ENCODE measurements at regions not wholly inside any gene's neighbourhood (a gene's known extent, or its start where the extent isn't known, plus 50 kb on each side); places are given as distances from the start of the nearest gene placed in this dataset.
"Not testable (repeated sequence)": the region's sequence is repeated elsewhere in the genome, so short reads cannot be mapped to it uniquely, and the experiment has no call there.

DNA sequence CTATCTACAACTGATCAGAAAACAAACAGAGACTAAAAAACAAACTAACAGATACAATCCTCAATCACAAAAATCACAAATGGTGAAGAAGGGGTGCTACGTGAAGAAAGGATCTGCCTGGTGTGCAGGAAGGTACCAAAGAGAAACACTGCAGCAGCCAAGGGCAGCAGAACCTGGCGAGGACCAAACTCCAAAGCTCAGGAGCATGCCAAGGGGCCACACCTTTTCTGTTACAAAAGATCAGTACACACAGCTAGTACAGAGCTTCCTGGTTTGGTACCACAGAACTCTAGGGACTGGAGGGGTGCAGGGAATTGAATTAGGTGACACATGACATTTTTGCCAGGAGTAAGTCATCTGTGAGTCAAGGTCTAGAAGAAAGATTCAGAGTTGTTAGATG is 107.4 kb upstream of the GRM7 start:
- no peak for TF ChIP-seq CTCF (IDR thresholded peaks at IDR 0.05)
- no peak for TF ChIP-seq POLR2A (IDR thresholded peaks at IDR 0.05)
- intact Hi-C loops (cut with DNase I) = no loop called here
- no peak overlapping the region for H3K27ac ChIP-seq
- no peaks in the 10 kb centered on the region for H3K4me1 ChIP-seq
- DNase-seq = no peak
- peaks cover 0 to 11% (median 3%) of the 10 kb centered on the region in 12 donors for H3K9me3 ChIP-seq
- H3K27me3 ChIP-seq = no peaks in the 10 kb centered on the region
- WGBS, 4 donors = 69 to 77% (median 74%) methylated on average over 2 of the region's 2 CpGs
- no peaks in the 10 kb centered on the region for H3K36me3 ChIP-seq
- no peak overlapping the region for H3K4me3 ChIP-seq
- ATAC-seq = no peak

- DNase-seq; H3K4me3 ChIP-seq; H3K36me3 ChIP-seq; intact Hi-C loops (cut with DNase I); H3K4me1 ChIP-seq; H3K9me3 ChIP-seq; ATAC-seq; H3K27me3 ChIP-seq; H3K27ac ChIP-seq: not testable (repeated sequence)
- 85 to 92% (median 90%) methylated on average over 28 to 32 of the region's 32 CpGs for WGBS, 4 donors
Observed at GRCh38 chr3:6769532-6770396, 91.2 kb upstream of the GRM7 start.

DNA sequence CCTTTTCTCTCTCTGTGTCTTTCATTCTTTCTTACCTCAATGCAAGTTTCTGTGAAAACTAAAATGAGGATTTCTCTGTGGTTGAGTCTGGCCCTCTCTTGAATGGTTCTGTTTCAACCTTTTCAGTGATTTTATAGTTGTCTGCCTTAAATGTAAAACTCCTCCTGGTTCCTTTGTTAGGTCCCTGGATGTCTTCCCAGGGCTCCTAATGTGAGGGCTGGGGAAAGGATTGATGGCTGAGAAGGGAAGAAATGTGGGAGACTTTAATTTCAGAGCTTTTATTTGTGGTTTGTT is 90.6 kb upstream of the GRM7 start:
- intact Hi-C loops (cut with DNase I) = no loop called here
- TF ChIP-seq CTCF (IDR thresholded peaks at IDR 0.05) = no peak
- no peak for TF ChIP-seq POLR2A (IDR thresholded peaks at IDR 0.05)
- no peak overlapping the region for H3K27ac ChIP-seq
- DNase-seq (no peak), ATAC-seq (no peak)
- no peaks in the 10 kb centered on the region for H3K36me3 ChIP-seq
- no peak overlapping the region for H3K4me3 ChIP-seq
- H3K27me3 ChIP-seq = no peaks in the 10 kb centered on the region
- H3K9me3 ChIP-seq = peaks cover 0 to 9% (median 0%) of the 10 kb centered on the region in 12 donors
- H3K4me1 ChIP-seq = no peaks in the 10 kb centered on the region

GRCh38 chr3:6771171-6771570 is 89.7 kb upstream of the GRM7 start:
- intact Hi-C loops (cut with DNase I) = no loop called here
- no peak overlapping the region for H3K27ac ChIP-seq
- H3K27me3 ChIP-seq = no peaks in the 10 kb centered on the region
- ATAC-seq (no peak), DNase-seq (no peak)
- no peaks in the 10 kb centered on the region for H3K4me1 ChIP-seq
- H3K4me3 ChIP-seq = no peak overlapping the region
- peaks cover 0 to 9% (median 0%) of the 10 kb centered on the region in 12 donors for H3K9me3 ChIP-seq
- no peaks in the 10 kb centered on the region for H3K36me3 ChIP-seq
- 63 to 83% (median 69%) methylated on average over 5 of the region's 5 CpGs for WGBS, 4 donors
- no peak for TF ChIP-seq CTCF (IDR thresholded peaks at IDR 0.05)
- TF ChIP-seq POLR2A (IDR thresholded peaks at IDR 0.05) = no peak

DNA sequence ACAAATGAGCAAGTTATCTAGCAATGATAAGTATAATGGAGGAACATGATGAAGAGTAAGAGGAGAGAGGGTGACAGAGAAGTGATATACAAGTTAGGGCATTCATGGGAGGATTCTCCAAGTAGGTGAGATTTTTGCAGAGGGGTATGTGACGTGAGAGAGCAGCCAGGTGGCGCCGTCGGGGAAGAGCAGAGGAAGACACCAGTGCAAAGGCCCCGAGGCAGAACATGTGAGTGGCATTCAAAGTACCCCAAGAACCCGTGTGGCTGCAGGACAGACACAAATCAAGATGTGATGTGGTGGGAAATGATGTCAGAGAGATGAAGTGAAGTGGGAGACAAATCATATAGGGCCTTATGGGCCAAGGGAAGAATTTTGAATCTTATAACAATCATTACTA is 81.8 kb upstream of the GRM7 start:
- Histone ChIP-seq H3K4me3 (no peak overlapping the region), H3K36me3 (no peaks in the 10 kb centered on the region), H3K9me3 (no peaks in the 10 kb centered on the region), H3K27ac (no peak overlapping the region), H3K4me1 (no peaks in the 10 kb centered on the region), H3K27me3 (no peaks in the 10 kb centered on the region)
- no peak for ATAC-seq
- DNase-seq = no peak
- 81 to 88% (median 85%) methylated on average over 6 of the region's 6 CpGs for WGBS, 4 donors
- TF ChIP-seq POLR2A (IDR thresholded peaks at IDR 0.05) (no peak), CTCF (IDR thresholded peaks at IDR 0.05) (no peak)
- intact Hi-C loops (cut with DNase I) = no loop called here
